ENCODE measurements at regions not wholly inside any gene's neighbourhood (a gene's known extent, or its start where the extent isn't known, plus 50 kb on each side); places are given as distances from the start of the nearest gene placed in this dataset.

DNA sequence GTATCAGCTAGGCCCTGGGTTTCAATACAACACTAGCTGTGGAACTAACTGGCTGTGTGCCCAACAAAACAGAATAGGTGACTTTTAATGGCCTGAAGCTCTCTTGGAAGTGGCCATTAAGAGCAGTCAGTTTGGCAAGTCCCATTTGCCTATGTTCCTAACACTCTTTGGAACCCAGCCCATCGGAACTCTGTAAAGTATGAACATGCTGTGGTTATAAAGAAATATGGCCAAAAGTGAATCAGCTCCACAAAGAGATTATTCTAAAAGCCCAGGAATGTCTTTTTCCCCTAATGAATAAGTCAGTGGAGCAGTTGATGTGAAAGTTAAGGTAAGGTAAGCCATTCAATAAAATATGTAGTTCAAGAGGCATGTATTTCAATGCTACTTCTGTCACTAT, 223.7 kb upstream of the ADAMTS5 start:
- CTCF ChIA-PET = interaction anchor here (1.2 kb wide), 1 partner anchor 309 kb away, joined by 4 read pairs; no protein-coding TSS in a partner anchor
- no peak overlapping the region for H3K4me3 ChIP-seq (ENCODE audit: low read depth, low read length)
- TF ChIP-seq, protein P1, sequence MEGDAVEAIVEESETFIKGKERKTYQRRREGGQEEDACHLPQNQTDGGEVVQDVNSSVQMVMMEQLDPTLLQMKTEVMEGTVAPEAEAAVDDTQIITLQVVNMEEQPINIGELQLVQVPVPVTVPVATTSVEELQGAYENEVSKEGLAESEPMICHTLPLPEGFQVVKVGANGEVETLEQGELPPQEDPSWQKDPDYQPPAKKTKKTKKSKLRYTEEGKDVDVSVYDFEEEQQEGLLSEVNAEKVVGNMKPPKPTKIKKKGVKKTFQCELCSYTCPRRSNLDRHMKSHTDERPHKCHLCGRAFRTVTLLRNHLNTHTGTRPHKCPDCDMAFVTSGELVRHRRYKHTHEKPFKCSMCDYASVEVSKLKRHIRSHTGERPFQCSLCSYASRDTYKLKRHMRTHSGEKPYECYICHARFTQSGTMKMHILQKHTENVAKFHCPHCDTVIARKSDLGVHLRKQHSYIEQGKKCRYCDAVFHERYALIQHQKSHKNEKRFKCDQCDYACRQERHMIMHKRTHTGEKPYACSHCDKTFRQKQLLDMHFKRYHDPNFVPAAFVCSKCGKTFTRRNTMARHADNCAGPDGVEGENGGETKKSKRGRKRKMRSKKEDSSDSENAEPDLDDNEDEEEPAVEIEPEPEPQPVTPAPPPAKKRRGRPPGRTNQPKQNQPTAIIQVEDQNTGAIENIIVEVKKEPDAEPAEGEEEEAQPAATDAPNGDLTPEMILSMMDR (IDR thresholded peaks at IDR 0.05; ENCODE audit: insufficient read depth, low read length, missing control alignments) = no peak
- DNase-seq (ENCODE audit: low read depth, low spot score) = no peak
- POLR2A ChIA-PET = interaction anchor here (0.6 kb wide), 1 partner anchor 332 kb away, joined by 4 read pairs; no protein-coding TSS in a partner anchor

DNA sequence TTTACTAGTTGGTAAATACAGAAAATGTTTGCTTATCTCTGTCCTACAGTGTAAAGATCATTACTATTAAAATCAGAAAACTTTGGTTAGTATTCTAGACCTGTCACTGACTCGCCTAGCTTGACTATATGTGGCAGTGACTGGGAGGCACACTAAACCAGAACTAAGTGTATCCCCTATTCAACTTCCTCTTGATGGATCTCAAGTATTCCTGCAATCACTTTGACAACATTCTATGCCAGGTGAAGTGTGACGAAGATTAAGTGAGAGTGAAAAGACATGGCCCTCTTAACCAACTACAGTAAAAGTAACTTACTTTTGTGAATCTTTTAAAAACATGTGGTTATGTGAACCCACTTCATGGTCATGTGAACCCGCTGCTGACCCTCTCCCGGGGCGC, 223.0 kb upstream of the ADAMTS5 start:
- POLR2A ChIA-PET = interaction anchor here (0.6 kb wide), 1 partner anchor 333 kb away, joined by 4 read pairs; no protein-coding TSS in a partner anchor
- CTCF ChIA-PET = interaction anchor here (1.2 kb wide), 1 partner anchor 308 kb away, joined by 4 read pairs; no protein-coding TSS in a partner anchor
- no peak overlapping the region for H3K4me3 ChIP-seq (ENCODE audit: low read depth, low read length)
- TF ChIP-seq, protein P1 (IDR thresholded peaks at IDR 0.05; ENCODE audit: insufficient read depth, low read length, missing control alignments) = no peak
- DNase-seq (ENCODE audit: low read depth, low spot score) = no peak

DNA sequence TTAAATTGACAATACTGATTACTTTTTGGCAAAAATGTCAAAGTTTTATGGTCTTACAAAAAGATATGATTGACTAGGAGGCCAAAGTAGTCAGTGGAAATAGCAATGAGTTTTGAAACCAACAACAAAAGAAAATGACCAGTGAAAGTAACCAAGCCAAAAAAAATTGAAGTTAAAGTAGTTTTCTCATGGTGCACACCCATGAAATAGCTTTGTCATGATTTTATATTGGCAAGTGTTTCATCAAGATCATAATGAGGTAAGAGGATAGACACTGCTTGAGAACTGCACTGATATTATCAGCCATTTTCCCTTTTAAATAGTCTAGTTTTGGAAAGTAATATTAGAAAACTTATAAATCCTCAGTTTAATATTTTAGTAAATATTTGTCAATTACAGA, 206.2 kb upstream of the ADAMTS5 start:
- TF ChIP-seq, protein P1 (IDR thresholded peaks at IDR 0.05; ENCODE audit: insufficient read depth, low read length, missing control alignments) = no peak
- ChIA-PET CTCF (interaction anchor here (0.9 to 1.3 kb wide), 2 partner anchors 322 to 392 kb away, joined by 3 to 4 read pairs; no protein-coding TSS in a partner anchor), POLR2A (no interaction called here)
- DNase-seq (ENCODE audit: low read depth, low spot score) = no peak
- H3K4me3 ChIP-seq (ENCODE audit: low read depth, low read length) = no peak overlapping the region

DNA sequence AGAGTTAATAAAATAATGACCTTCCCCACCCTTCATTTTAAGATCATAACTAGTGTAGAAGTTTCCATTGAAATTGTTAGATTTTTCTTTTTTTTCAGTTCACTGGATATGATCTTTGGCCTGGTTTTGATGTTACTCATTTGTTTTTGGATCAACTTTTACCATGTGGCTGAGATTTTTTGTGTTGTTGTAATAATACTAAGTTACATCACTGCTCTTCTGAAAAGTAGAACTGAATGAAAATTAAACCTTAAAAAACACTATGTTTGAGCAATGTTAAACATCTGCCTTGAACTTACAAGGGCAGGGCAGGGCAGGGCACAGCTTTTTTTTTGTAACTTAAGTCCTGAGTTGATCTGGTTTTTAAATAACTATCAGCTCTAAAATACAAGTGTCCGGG, 204.8 kb upstream of the ADAMTS5 start:
- H3K4me3 ChIP-seq (ENCODE audit: low read depth, low read length) = no peak overlapping the region
- DNase-seq (ENCODE audit: low read depth, low spot score) = peak; percentile 16
- ChIA-PET CTCF (no interaction called here), POLR2A (no interaction called here)
- TF ChIP-seq, protein P1 (IDR thresholded peaks at IDR 0.05; ENCODE audit: insufficient read depth, low read length, missing control alignments) = no peak

DNA sequence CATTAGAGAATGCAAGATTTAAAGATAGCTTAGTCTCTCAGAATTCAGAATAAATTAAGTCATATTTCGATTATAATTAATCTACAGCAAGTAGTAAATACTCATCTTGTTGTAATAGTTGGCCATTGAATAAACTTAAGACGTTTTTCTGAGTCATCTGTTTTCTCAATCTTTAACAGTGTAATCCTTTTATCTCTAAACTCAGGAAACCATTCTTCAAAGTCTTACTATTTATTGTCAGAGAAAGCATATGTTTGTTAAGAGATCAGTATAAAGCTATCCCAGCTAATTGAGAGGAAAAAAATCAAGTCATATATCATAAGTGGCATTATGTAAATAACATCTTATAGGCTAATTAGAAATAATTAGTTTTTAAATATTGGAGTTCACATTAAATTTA, 201.2 kb upstream of the ADAMTS5 start:
- no peak for DNase-seq (ENCODE audit: low read depth, low spot score)
- ChIA-PET POLR2A (no interaction called here), CTCF (interaction anchor here (1.7 kb wide), 1 partner anchor 318 kb away, joined by 3 read pairs; no protein-coding TSS in a partner anchor)
- TF ChIP-seq, protein P1 (IDR thresholded peaks at IDR 0.05; ENCODE audit: insufficient read depth, low read length, missing control alignments) = no peak
- no peak overlapping the region for H3K4me3 ChIP-seq (ENCODE audit: low read depth, low read length)

DNA sequence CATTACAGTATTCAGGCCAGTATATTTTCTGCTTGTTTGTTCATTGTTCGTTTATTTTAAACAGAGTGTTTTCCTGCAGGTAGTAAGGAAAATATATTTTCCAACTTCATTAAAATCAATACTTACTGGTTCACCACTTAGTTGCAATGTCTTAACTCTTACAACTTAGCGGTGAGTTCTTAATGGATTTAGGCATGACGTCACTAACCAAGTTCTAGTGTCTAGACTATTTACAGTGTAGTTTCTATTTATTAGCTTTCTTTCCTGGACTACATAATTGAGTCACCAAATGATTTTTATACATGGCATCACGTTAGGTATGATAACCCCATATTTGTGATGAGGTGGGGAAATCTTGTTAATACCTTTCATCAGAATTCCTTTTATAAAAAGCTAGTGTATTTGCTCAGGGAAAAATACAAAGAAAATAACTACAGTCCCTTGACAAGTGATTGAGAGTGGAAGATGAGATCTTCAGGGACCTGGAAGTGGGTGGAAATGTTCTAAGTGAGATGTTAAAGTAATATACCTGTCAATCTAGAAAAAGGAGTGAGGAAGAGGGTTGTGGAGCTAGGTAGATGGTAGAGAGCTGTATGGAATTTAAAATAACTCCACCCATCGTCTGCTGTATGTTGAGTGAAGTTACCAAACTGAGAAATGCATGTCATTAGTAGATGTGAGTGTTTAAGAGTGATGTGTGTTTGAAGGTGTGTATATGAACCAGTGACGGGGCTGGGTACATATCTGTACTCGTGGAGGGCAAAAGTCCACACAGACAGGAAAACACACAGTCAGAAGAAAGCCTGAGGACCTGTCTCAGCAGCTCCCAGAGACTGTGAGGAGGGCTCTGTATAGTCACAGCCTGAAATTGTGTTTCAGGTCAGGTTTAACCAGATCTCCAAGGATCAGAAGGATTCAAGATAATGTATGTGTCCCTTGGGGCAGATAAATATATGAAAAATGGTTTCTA, 197.6 kb upstream of the ADAMTS5 start:
- no peak for DNase-seq (ENCODE audit: low read depth, low spot score)
- CTCF ChIA-PET = interaction anchor here (0.7 kb wide), 1 partner anchor 11 kb away, joined by 3 read pairs; no protein-coding TSS in a partner anchor
- no peak overlapping the region for H3K4me3 ChIP-seq (ENCODE audit: low read depth, low read length)
- TF ChIP-seq, protein P1 (IDR thresholded peaks at IDR 0.05; ENCODE audit: insufficient read depth, low read length, missing control alignments) = no peak
- POLR2A ChIA-PET = no interaction called here

All from AG04449 (cell line).